ENCODE measurements at regions not wholly inside any gene's neighbourhood (a gene's known extent, or its start where the extent isn't known, plus 50 kb on each side); places are given as distances from the start of the nearest gene placed in this dataset.

DNA sequence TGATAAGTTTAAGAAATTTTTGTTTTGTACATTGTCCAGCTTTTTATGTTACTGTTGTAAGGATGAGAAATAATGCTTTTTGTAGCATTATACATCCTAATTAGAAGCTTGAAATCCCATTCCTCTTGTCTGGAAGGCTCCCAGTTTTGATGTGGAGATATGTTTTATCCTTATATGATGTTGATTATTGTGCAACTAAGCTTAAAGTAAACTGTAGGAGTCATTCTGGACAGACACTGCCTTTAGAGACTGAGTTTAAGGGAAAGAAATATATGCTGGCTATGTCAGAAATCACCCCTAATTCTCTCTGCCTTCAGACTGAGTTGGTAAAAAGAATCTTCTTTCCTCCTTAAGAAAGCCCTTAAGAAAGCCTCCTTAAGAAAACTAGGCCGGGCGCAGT lies 670.4 kb downstream of the ZPLD1 start:
- no peak overlapping the region for H3K27ac Mint-ChIP-seq (ENCODE audit: unreplicated experiment)
- H3K9me3 Mint-ChIP-seq (ENCODE audit: low read depth): peaks cover under 1% of the 10 kb centered on the region
- no peaks in the 10 kb centered on the region for H3K36me3 Mint-ChIP-seq (ENCODE audit: low read depth)
- no peak overlapping the region for H3K4me3 Mint-ChIP-seq (ENCODE audit: unreplicated experiment)
- TF ChIP-seq, protein P1, sequence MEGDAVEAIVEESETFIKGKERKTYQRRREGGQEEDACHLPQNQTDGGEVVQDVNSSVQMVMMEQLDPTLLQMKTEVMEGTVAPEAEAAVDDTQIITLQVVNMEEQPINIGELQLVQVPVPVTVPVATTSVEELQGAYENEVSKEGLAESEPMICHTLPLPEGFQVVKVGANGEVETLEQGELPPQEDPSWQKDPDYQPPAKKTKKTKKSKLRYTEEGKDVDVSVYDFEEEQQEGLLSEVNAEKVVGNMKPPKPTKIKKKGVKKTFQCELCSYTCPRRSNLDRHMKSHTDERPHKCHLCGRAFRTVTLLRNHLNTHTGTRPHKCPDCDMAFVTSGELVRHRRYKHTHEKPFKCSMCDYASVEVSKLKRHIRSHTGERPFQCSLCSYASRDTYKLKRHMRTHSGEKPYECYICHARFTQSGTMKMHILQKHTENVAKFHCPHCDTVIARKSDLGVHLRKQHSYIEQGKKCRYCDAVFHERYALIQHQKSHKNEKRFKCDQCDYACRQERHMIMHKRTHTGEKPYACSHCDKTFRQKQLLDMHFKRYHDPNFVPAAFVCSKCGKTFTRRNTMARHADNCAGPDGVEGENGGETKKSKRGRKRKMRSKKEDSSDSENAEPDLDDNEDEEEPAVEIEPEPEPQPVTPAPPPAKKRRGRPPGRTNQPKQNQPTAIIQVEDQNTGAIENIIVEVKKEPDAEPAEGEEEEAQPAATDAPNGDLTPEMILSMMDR (IDR thresholded peaks at IDR 0.05): no peak
- no peak for DNase-seq (ENCODE audit: low spot score)
- no peaks in the 10 kb centered on the region for H3K4me1 Mint-ChIP-seq (ENCODE audit: low read depth)
- peaks cover 8% of the 10 kb centered on the region for H3K27me3 Mint-ChIP-seq (ENCODE audit: low read depth)

DNA sequence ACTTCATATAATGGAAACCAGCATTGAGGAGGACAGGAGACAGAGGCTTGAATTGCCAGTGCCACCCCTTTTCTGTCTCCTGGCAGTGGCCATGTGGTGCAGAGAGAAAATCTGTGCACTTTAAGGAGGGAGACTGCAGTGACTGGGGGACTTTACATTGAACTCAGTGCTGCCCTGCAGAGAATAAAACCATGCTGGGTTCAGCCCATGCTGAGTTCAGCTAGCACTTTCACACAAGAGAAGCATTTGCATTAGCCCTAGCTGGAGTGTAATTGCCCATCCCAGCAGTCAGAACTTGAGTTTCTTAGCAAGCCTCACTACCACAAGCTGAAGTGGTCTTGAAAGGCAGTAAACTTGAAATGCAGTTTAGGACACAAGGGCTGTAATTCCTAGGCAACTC lies 677.5 kb downstream of the ZPLD1 start:
- no peaks in the 10 kb centered on the region for H3K4me1 Mint-ChIP-seq (ENCODE audit: low read depth)
- DNase-seq (ENCODE audit: low spot score): no peak
- peaks cover 2% of the 10 kb centered on the region for H3K27me3 Mint-ChIP-seq (ENCODE audit: low read depth)
- TF ChIP-seq, protein P1 (IDR thresholded peaks at IDR 0.05): no peak
- no peaks in the 10 kb centered on the region for H3K36me3 Mint-ChIP-seq (ENCODE audit: low read depth)
- no peak overlapping the region for H3K27ac Mint-ChIP-seq (ENCODE audit: unreplicated experiment)
- no peaks in the 10 kb centered on the region for H3K9me3 Mint-ChIP-seq (ENCODE audit: low read depth)
- H3K4me3 Mint-ChIP-seq (ENCODE audit: unreplicated experiment): no peak overlapping the region

DNA sequence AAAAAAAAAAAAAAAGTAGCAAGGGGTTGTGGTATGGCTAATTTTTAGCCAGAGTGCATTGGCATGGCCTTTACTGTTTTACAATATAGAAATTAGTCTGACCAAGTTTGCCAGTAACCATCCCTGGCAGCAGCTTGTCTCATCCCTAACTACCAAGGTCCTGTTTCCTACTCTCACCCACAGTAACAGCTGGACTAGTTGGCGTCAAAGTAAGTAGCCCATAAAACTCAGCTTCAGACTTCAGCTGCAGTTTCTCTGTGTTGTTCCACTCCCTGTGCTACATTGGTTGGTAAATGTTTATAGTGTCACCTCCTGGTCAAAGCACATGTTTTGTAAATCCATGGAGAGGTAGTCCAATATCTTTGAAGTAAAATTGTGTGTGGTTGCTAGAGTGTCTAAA lies 691.3 kb downstream of the ZPLD1 start:
- TF ChIP-seq, protein P1 (IDR thresholded peaks at IDR 0.05): no peak
- no peaks in the 10 kb centered on the region for H3K36me3 Mint-ChIP-seq (ENCODE audit: low read depth)
- H3K27me3 Mint-ChIP-seq (ENCODE audit: low read depth): peaks cover 9% of the 10 kb centered on the region
- no peak overlapping the region for H3K27ac Mint-ChIP-seq (ENCODE audit: unreplicated experiment)
- DNase-seq (ENCODE audit: low spot score): no peak
- no peaks in the 10 kb centered on the region for H3K9me3 Mint-ChIP-seq (ENCODE audit: low read depth)
- H3K4me3 Mint-ChIP-seq (ENCODE audit: unreplicated experiment): no peak overlapping the region
- H3K4me1 Mint-ChIP-seq (ENCODE audit: low read depth): no peaks in the 10 kb centered on the region

DNA sequence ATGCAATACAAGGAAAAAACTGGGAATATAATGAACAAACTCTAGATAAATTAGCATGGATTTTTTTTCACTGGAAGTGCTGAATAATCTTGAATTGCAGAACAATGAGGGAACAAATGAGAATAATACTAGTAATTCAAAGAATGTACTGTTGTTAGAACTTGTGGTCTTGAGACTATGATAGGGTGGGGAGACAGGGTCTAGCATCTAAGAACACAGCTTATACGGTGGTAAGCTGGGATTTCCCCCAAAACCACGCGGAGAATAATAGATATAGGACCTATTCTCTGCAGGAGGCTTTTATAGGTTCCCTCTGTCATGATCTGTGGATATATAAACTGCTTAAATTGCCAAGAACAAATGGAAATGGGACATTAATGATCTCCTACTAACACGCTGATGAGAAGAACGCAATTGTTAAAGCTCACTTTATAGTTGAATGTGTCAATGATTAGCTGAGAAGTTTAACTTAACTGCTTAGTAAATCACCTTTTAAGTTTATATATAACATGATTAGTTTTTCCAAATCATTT lies 692.3 kb downstream of the ZPLD1 start:
- H3K27me3 Mint-ChIP-seq (ENCODE audit: low read depth): peaks cover 7% of the 10 kb centered on the region
- TF ChIP-seq, protein P1 (IDR thresholded peaks at IDR 0.05): no peak
- no peak for DNase-seq (ENCODE audit: low spot score)
- H3K4me3 Mint-ChIP-seq (ENCODE audit: unreplicated experiment): no peak overlapping the region
- H3K4me1 Mint-ChIP-seq (ENCODE audit: low read depth): no peaks in the 10 kb centered on the region
- H3K27ac Mint-ChIP-seq (ENCODE audit: unreplicated experiment): no peak overlapping the region
- no peaks in the 10 kb centered on the region for H3K9me3 Mint-ChIP-seq (ENCODE audit: low read depth)
- H3K36me3 Mint-ChIP-seq (ENCODE audit: low read depth): no peaks in the 10 kb centered on the region

DNA sequence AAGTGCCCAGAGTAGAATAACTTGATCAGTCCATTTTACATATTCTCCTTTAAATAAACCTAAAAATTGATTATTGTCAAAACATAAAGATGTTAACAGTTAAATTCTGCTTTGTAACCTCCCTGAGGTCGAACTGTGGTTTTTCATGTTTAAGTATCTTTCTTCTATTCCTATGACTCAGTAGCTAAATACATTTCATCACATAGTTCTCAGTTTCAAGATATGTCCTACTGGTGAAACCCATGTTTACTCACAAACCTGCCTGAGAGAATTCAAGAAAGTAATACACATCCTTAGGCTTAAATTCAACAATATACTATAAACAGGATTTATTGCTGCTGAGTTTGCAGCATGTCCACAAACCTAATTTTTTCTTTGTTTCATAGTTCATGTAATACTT lies 692.9 kb downstream of the ZPLD1 start:
- Mint-ChIP-seq H3K9me3 (ENCODE audit: low read depth) (no peaks in the 10 kb centered on the region), H3K4me1 (ENCODE audit: low read depth) (no peaks in the 10 kb centered on the region), H3K27me3 (ENCODE audit: low read depth) (peaks cover 7% of the 10 kb centered on the region), H3K4me3 (ENCODE audit: unreplicated experiment) (no peak overlapping the region), H3K36me3 (ENCODE audit: low read depth) (no peaks in the 10 kb centered on the region), H3K27ac (ENCODE audit: unreplicated experiment) (no peak overlapping the region)
- no peak for DNase-seq (ENCODE audit: low spot score)
- TF ChIP-seq, protein P1 (IDR thresholded peaks at IDR 0.05): no peak
